ENCODE measurements at regions not wholly inside any gene's neighbourhood (a gene's known extent, or its start where the extent isn't known, plus 50 kb on each side); places are given as distances from the start of the nearest gene placed in this dataset.

DNA sequence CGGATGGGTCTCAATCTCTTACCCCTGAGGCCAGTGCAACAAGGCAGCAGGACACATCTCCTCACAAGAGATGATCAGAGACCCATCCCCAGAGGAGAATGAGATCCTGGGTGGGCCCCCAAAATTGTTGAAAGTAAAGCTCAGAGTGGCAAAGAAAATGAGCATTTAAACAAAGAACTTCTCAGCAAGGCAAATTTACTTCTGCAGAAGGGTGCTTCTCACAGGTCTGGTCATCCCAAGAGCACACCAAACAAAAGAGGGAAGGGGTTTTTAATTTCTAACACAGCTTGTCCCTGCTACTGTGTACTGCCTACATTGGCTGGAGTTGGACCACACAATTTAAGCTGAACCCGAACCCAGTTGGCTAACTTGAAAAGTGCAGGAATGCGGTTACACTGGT is 1628.6 kb upstream of the RAG2 start:
- TF ChIP-seq, protein P1, sequence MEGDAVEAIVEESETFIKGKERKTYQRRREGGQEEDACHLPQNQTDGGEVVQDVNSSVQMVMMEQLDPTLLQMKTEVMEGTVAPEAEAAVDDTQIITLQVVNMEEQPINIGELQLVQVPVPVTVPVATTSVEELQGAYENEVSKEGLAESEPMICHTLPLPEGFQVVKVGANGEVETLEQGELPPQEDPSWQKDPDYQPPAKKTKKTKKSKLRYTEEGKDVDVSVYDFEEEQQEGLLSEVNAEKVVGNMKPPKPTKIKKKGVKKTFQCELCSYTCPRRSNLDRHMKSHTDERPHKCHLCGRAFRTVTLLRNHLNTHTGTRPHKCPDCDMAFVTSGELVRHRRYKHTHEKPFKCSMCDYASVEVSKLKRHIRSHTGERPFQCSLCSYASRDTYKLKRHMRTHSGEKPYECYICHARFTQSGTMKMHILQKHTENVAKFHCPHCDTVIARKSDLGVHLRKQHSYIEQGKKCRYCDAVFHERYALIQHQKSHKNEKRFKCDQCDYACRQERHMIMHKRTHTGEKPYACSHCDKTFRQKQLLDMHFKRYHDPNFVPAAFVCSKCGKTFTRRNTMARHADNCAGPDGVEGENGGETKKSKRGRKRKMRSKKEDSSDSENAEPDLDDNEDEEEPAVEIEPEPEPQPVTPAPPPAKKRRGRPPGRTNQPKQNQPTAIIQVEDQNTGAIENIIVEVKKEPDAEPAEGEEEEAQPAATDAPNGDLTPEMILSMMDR (IDR thresholded peaks at IDR 0.05; ENCODE audit: control extremely low read depth, extremely low read depth, low read depth, missing control alignments), result no peak
- ChIA-PET CTCF (no interaction called here), POLR2A (no interaction called here)
- no peak for DNase-seq (ENCODE audit: extremely low spot score)

DNA sequence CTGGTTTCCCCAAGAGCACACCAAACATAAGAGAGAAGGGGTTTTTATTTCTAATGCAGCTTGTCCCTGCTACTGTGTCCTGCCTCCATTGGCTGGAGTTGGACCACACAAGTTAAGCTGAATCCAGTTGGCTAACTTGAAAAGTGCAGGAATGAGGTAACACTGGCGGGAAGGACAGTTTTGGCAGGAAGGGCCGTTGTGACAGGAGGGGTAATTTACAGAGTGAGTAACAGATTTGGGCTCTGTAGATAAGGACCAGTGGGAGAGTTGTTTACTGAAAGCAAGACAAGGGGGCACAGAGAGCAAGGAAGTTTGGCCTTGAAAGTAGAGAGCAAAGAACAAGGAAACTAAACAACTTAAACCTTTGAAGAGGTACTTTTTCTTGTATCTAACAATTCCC is 1623.3 kb upstream of the RAG2 start:
- DNase-seq (ENCODE audit: extremely low spot score), result no peak
- CTCF ChIA-PET, result interaction anchor here (1.0 to 1.2 kb wide), 2 partner anchors 11 to 19 kb away, joined by 3 read pairs; no protein-coding TSS in a partner anchor
- POLR2A ChIA-PET, result no interaction called here
- TF ChIP-seq, protein P1 (IDR thresholded peaks at IDR 0.05; ENCODE audit: control extremely low read depth, extremely low read depth, low read depth, missing control alignments), result no peak

DNA sequence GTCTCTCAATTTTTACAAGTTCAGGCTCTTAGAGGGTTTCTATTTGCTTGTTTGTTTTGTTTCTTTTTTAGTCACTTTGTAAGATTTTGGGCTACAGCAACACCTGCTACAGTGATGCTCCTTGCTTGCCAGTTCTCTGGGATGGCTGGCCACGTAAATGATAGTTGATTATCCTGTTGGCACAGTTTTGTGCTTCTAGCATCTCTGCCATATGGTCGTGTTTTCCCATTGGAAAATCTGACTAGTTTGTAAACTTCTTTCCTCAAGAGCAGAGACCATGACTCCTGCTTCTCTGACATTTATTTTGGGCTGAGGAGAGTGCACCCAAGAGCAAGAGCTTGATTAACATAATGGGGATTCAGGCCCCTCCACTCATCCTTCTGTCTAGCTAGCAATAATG is 1621.6 kb upstream of the RAG2 start:
- CTCF ChIA-PET, result interaction anchor here (0.8 kb wide), 1 partner anchor 11 kb away, joined by 3 read pairs; no protein-coding TSS in a partner anchor
- no peak for DNase-seq (ENCODE audit: extremely low spot score)
- TF ChIP-seq, protein P1 (IDR thresholded peaks at IDR 0.05; ENCODE audit: control extremely low read depth, extremely low read depth, low read depth, missing control alignments), result no peak
- POLR2A ChIA-PET, result no interaction called here

DNA sequence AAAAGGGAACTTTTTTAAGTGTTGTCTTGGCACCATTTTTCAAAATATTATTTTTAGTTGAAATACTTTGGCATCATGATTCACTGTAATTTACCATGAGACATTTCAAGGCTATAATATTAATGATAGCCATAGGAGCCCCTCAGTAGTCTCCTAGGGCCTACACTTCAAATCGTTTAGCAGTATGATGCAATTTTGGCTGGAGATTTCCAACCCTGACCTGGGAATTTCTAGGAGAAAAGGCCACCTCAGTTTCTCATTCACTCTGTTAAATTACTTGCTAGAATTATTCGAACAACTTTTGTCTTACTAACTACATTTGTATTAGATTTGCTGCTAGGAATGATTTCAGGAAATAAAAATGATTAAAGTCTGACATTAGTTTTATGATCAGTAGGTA is 1610.9 kb upstream of the RAG2 start:
- DNase-seq (ENCODE audit: extremely low spot score), result no peak
- ChIA-PET POLR2A (no interaction called here), CTCF (no interaction called here)
- TF ChIP-seq, protein P1 (IDR thresholded peaks at IDR 0.05; ENCODE audit: control extremely low read depth, extremely low read depth, low read depth, missing control alignments), result no peak

DNA sequence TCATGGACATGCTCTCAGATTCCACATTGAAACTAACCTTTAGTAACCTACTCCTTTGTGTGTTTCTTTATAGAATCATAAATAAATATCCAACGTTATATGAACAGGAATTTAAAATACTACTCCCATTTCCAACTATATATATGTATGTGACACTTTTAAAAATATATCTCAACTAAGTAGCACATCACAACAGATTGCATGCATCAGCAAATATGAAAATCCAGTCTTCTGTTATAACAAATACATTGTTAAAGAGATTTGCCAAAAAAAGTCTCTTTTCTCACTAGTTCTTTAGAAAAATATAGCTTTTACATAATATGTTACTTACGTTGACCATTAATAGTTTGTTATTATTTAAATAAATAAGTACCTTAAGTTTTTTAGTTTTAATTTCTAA is 1608.6 kb upstream of the RAG2 start:
- ChIA-PET POLR2A (no interaction called here), CTCF (no interaction called here)
- no peak for DNase-seq (ENCODE audit: extremely low spot score)

DNA sequence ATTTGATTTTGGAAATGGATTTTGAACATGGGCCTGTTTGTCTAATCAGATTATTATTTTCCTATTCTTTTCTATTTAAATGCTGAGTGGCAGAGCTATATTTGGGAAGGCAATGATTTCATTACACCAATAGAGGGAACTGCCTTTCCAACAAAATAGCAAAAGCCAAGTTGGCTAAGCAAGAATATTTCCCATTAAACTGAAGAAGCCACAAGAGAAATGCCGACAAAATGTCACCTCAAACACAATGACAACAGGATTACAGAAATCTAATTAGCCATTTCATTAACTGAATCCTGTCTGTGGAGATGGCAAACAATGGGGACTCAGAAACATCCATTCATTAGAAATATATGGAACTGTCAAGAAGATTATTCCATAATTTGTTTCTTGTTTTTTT is 1593.1 kb upstream of the RAG2 start:
- ChIA-PET CTCF (no interaction called here), POLR2A (no interaction called here)
- DNase-seq (ENCODE audit: extremely low spot score), result no peak
- TF ChIP-seq, protein P1 (IDR thresholded peaks at IDR 0.05; ENCODE audit: control extremely low read depth, extremely low read depth, low read depth, missing control alignments), result no peak

More for the DNA sequence above, 1608.6 kb upstream of the RAG2 start:
- TF ChIP-seq, protein P1 (IDR thresholded peaks at IDR 0.05; ENCODE audit: control extremely low read depth, extremely low read depth, low read depth, missing control alignments), result no peak

Data from GM10248 (cell line).